DMS114 treated with DMSO at 0.1 percent for 48 hours (cell line): ENCODE measurements at regions not wholly inside any gene's neighbourhood (a gene's known extent, or its start where the extent isn't known, plus 50 kb on each side); places are given as distances from the start of the nearest gene placed in this dataset.

ENCODE experiments used
- DNase-seq: peaks from one replicate; lab custom pipeline; 2025; ENCODE audit not compliant: unreplicated experiment; lab: John Stamatoyannopoulos, UW

DNA sequence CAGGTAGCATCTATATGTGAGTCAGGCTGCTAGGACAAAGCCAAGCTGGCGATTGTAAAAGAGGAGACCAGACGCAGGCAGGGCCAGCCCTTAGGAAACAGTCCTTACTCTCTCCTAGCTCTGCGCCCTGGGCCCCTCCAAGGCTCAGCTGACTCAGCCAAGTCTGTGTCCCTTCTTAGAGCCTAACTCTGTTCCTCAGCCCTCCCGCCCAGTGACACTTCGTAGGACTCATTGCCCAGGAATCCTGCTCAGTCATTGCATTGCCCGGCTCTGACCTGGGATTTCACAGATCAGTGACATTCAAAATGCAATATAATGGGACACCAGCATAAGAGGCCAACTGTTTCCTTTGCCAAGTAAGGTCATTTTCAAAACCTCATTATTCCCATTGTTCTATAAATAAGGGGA lies 244.2 kb downstream of the TLE3 start:
- no peak for DNase-seq

DNA sequence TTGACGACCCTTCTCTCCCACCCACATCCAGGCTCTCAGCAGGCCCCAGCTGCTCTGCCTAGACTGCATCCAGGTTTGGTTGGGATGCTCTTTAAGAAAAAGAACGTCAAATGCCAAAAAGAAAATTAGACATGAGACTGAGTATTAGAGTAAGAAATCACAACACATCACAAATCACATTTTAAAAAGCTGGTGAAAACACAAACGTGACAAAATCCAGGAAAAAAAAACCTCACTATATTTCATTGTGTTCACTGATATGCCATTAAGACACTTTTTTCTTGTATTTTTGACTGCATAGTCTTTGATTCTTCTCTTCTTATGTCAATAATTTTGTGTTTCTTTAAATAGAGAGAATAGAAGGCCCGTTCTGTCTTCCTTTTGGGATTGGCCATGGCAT lies 243.7 kb downstream of the TLE3 start:
- DNase-seq, result no peak

DNA sequence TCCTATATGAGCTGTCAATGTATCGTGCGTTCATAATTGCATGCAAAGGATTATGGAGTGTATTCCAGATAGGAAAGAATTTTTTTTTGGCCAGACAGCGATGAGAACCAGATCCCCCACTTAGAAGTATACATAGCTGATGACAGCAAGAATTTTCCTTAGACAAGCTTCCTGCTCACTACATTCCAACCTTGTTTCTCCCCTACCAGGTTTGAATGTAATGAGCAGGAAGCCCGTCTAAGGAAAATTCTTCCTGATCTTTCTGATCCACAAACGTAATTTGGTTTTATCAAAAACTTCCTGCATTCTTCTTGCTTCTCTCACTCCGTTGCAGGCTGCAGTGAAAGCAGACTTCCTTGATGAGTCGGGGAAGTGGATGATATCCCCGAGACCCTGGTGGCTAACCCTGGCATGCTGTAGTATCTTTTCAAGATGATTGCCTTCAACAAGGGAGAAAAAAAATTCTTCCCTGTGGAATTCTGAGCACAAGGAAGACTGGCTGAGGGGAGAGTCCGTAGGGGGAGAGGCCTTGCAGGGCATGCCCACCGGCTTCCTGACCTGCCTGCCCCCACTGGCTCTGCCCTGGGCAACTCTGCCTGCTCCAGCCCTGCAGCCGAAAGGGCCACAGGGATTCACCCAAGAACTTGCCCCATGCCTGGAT lies 243.1 kb downstream of the TLE3 start:
- DNase-seq, result no peak

DNA sequence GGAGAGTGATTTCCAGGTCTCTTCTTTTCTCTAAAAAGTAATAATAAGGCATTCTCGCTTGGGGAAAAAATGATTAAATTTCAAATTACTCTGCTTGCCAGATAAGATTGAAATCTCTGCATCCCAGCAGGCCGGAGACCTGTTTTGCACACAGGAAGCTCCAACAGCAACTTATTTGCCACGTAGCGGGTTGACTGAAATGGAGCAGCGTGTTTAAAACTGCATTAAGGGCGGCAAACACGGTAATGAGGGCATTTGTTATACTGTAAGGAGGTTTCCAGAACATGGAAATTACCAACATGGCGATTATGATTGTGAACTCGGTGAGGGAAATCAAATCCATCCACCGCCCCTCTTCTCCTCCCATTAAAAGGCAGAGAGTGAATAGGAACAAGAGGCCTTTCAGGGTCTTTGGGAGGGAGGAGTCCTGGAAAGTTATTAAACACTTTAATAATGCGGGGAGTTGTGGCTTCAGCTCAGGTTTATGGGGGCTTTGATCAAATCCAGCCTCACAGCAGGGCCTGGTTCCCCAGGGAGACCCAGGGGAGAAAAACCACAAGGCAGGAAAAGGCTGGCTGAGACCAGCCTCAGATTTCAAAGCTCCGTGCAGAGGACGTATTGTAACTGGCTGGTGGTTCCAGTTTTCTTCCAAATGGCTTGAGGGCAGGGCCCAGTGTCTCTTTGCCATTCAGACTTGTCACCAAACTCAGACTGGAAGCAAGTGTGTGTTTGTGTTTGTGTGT lies 242.3 kb downstream of the TLE3 start:
- DNase-seq, result no peak

DNA sequence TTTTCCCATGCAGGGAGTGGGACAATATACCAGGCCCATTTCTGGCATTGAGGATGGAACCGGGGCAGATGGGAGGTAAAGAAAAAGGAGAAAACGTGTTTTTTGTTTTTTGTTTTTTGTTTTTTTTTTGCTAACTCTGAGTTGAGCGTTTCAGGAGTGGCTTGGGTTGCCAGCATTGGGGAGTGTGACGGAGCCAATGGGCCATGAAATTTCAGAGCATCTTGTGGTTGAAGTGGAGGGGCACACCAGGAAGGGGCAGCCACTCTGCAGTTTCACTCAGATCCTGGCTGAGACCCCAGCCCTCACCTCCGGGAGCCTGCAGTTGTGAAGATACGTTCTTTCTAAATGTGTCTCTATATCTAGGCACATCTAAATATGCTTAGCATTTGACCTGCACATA lies 240.5 kb downstream of the TLE3 start:
- DNase-seq, result no peak

DNA sequence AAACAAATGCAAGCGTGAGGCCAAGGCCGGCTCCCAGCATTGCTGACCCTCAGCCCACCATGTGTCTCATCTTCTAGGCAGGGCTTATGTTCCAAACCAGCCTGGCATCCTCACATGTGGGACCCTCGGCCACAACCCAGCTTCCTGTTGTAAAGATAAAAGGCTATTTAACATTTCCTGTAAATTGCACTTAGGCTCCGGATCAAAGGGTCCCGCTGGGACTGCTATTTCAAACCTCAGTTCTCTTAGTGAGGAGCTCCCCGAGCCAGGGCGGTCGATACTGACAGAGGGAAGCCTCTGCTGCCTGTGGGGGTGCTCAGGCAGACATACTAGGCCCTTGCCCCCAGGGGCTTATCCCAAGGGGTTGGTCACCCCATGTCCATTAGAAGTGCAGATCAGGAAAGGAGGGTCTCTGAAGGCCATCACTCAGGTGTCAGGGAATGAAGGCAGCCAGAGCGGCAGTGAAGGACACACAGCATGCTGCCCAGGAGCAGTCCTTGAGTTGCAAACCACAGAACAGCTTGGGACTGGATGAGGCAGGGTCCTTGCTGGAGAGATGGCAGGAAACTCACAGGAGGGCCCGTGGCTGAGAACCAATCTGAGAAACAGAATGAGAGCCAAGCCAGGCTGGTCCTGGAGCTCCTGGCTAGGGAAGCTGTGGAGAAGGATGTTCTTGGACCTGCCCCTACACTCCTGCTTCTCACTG lies 239.9 kb downstream of the TLE3 start:
- no peak for DNase-seq

DNA sequence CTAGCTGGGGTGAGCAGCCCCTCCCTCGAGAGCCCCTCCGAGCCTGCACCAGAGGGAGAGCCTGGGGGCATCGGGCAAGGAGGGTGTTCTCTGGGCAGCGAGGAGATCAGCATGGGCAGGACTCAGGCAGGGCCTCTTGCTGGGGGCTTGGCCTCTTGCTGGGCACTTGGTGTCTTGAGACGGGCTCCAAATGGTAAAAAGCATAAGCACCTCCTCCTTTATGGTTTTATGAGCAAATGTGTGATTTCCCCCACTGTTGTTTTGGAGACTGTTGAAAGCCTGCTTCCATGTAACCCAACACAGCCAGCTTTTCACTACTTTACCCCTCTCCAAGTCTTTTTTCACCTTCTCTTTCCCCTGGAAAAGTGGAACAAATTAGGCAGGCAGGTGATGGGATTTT lies 239.3 kb downstream of the TLE3 start:
- DNase-seq, result no peak

DNA sequence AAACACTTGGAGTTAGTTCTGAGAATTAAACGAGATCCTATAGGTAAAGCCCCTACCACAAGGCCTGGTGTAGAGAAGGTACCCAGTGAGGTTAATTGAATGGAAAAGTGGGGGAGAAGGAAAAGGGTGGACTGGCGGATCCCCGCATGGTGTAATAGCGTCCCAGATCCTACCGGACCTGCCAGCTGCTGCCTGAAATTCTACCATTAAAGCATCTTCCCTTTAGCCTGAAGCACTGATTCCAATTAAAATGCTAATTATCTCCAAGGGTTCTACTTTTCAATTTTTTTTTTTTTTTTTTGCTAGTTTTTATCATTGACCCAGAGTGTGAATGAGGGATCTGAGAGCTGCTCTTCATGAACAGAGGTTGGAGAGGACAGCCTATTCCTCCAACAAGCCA lies 237.9 kb downstream of the TLE3 start:
- no peak for DNase-seq

DNA sequence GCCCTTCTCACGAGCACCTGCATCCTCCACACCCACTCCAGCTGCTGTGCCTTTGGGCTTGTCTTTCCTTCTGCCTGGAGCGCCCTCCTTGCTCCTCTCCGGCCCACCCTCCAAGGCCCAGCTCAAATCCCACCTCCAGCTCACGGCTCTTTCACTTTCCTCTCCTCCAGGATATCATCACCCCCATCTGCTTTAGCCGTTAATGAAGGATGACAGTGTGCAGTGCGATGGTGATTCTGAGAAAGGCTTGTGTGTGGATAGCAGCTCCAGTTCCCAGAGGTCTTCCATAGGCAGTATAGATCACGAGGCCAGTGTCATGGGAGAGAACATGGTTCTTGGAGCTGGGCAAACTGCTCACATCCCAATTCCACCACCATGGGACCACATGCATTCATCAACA lies 237.4 kb downstream of the TLE3 start:
- no peak for DNase-seq

DNA sequence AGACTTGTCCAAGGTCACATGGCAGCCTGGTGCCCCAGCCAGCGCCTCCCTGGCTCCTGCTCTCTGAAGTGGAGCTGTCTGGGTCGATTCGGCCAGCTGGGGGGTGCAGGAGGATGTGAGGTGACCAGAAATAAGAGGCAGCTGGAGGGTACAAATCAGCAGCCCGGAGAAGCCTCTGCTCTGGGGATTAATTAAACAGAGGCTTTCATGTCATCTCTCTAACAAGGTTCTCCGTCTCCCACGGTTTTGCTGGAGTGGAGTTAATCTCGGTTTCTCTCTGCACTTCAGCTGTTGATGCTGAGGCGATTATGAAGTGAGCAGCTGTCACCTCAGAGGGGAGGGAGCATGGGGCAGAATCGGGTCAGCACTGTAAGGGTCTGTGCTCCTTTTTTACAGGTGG lies 236.8 kb downstream of the TLE3 start:
- no peak for DNase-seq

DNA sequence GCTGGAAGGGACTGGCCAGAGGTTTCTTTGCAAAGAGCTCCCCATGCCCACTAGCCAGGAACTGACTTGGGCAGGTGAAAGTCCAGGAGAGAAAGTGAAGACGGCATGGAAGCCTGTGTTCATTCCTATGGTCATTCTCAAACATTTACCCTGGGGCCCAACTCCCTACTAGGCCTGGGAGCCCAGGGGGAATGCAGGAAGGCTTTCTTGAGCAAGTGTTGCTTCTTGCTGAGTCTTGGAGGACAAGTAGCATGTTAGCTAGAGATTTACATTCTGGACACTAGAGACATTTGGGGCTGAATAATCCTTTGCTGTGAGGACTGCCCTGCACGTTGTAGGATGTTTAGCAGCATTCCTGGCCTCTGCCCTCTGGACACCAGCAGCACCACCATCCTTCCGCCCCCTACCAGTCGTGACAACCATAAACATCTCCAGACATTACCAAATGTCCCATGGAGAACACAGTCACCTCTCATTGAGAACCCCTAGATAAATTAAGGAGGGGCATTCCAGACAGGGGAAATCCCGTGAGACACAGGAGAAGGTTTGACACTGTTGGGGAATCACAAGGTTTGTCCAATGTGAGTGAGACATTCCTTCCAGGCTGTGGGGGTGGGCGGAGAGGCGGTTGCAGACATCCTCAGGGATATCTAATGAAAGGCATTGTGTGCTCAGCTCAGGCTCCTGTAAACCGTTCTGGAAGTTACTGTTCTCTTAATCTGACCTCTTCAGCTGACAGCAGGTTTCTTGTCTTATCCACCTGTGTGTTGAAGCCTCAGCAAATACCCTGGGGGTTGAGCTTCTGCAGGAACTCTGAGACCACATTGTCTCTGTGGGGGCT lies 236.2 kb downstream of the TLE3 start:
- no peak for DNase-seq

DNA sequence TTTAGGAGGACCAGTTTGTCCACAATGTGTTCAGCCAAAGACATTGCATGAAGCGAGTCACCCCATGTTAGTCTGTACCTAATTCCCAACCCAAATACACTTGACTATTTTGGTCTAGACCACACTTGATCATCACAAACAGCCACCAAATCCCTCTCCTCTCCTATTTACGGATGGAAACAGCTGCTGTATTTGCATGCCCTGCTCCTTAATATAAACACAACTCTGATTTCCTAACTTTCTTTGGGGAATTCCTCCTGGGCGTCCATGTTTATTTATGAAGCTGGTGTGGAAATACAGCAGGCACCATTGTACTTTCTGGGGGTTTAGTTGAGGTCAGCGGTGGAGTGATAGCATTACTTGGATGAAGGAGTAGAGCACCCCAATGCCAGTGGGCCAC lies 235.2 kb downstream of the TLE3 start:
- DNase-seq, result no peak

DNA sequence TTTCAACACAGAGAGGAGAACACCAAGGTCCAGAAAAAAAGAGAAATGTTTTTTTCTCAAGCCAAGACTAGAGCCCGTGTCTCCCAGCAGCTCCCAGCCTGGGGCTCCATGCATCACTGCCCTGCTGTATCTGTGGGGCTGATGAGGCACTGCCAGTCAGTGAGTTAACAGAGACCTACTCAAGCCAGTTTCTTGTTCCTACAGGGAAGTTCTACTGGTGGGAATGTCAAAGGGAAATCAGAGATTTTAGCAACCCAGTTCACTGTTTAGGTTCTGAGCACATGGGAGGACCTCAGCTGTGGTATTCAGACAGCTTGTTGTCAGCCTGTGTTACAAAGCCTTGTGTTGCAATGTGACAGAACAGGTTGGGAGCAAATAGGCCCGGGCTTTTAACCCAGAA lies 234.3 kb downstream of the TLE3 start:
- DNase-seq, result no peak

DNA sequence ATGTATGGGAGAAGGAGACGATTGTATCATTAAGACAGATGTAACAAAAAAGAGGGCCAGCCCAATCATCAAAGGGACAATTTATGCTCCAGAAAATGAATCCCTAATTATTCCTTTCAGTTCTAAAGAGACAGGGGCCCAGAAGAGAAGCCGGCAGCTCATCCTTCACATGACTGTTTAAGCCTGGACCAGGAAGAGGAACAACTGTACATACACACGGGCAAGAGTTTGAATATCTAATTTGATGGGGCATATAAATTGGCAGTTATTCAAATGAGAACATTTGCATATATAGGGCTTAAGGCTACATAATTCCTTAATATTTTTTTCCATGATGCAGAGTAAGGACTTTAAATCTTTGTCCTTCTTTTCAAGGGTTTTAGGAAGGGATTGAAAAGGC lies 232.3 kb downstream of the TLE3 start:
- DNase-seq, result no peak

DNA sequence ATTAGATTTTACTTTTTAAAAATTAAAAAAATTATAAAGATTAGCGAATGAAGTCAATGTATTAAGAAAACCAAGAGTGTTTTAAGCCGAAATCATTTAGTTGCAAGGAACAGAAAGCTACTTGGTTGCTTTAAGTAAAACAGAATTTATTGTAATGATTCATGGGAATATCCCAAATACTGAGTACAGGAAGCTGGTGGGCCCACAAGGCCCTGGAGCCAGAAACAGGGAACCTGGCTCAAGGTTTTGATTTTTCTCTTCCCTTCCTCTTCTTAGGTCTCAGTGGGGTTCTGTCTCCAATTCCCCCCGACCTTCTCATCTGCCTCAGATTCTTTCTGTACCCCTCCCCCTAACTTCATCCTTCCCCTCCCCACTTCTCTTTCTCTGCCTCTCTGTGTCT lies 229.0 kb downstream of the TLE3 start:
- no peak for DNase-seq

DNA sequence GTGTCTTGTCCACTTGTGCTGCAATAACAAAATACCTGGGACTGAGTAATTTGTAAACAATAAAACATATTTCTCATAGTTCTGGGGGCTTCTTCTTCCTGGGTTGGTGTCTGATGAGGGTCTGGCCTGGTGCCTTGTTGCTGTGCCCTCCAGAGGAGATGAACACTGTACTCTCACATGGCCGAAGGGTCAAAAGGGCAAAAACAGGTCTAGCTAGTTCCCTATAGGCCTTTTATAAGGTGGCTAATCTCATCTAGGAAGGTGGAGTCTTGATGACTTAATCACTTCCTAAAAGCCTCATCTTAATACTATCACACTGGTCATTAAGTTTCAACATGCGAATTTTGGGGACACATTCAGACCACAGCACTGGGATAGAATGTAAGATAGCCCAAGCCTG lies 228.4 kb downstream of the TLE3 start:
- DNase-seq, result no peak

DNA sequence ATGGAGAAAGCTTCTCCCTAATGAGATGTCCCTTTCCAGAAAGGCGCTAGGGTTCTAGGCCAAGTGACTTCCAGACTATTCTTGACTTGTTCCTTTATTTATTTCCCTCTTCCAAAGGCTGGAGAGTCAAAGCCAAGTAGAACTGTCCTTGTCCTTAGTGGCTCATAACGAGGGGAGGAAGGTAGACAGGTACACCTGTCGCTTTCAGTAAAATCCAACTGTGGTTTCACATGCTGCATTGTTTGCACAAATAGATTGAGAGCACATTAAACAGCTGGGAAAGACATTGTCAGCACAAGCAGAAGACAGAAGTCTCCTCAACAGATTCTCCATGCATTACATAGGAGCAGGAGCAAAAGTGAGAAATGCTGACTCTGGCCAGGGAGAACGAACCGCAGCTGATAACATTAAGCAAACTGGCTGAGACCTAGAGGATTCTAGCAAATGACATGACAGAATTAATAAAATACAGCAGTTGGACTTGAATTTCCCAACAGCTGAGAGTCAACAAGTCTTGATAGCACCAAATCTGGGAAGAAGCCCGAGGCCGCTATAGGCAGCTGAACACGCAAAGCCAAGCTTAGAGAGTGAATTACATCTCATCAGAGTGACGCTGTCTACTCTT lies 227.7 kb downstream of the TLE3 start:
- DNase-seq, result no peak

DNA sequence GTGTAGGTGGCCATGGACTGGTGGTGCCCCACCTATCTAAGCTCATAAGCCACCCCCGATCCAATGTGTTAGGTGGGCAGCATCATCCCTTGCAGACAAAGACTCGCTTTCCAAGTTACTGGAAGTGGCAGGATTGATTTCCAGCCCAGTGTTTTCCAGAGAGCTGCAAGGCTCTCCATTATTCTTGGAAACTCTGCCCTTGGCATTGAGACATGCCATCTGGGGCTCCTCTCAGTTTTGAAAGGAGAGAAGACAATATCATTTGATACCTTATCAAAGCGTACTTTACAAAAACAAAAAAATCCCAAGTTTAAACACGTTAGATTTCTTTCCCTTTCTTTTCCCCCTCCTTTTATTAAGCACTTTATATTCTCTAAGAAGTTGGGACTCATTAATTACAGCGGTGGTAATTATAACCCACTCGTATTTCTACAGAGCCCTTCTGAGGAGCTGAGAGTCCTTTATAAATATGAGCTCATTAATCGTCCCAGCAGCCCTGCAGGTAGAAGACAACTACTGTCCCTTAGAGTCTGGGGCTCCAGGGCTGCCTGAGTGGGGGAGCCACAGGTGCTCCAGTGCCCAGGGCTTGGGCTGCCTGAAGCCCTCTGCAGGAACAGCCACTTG lies 226.1 kb downstream of the TLE3 start:
- DNase-seq, result no peak

DNA sequence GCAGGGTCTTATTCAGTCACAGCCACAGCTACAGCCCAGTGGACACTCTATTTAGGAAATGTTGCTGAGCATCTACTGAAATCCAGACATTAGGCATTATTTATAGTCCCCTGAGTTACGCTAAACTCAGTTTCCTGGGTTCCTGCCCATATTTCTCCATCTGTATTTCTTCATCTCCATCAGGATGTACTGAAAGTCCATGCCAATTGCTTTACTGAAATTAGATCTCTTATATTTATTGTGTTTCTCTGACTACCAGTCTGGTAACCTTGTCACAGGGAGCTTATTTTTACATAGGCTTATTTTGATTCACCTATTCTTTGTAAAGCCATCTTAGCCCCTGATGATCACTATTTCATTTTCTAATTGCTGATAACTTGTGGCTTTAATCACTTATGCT lies 223.9 kb downstream of the TLE3 start:
- no peak for DNase-seq

DNA sequence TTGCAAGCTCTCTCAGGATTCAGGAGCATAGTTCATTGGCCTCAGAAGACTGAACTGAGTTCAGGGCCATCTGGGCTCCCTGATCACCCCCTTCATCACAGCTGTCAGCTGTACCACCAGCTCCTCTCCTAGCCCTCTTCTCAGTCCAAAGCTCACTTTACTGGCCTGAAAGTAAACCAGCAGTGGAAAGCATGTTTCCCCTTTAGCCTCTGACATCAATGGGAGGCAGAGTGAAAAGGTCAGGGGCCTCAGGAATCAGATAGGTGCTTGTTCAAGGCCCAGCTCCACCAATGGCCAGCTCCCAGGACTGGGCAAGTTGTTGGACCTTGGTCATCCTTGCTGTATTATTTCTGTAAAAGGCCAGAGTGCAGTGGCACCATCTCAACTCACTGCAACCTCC lies 223.4 kb downstream of the TLE3 start:
- no peak for DNase-seq
